Right lobe of liver (tissue), 4 donors: ENCODE measurements at regions not wholly inside any gene's neighbourhood (a gene's known extent, or its start where the extent isn't known, plus 50 kb on each side); places are given as distances from the start of the nearest gene placed in this dataset.

Experiments used
- POLR2A ChIP-seq: fragments of 450-650 bp; IDR thresholded peaks from one replicate; pipeline ENCODE4 v1.6.1; 2017; ENCODE audit warnings: antibody characterized with exemption, mild to moderate bottlenecking
- TF ChIP-seq, protein P1 (sequence below), 4 donors: fragments of 200-600 bp in 3 of 4; fragments of 450-650 bp in 1 of 4; IDR thresholded peaks; one replicate each; pipeline versions ENCODE4 v1.5.1 to v1.8.0; 2016 to 2022; ENCODE audit warnings: antibody characterized with exemption in 4 of 4, mild to moderate bottlenecking in 2 of 4
- donor health status: DM: no; HTN: no; CAD: no.
- donor health status: DM: no; HTN: no; CAD: no.
- donor health status: DM: no; HTN: yes; CAD: no.

DNA sequence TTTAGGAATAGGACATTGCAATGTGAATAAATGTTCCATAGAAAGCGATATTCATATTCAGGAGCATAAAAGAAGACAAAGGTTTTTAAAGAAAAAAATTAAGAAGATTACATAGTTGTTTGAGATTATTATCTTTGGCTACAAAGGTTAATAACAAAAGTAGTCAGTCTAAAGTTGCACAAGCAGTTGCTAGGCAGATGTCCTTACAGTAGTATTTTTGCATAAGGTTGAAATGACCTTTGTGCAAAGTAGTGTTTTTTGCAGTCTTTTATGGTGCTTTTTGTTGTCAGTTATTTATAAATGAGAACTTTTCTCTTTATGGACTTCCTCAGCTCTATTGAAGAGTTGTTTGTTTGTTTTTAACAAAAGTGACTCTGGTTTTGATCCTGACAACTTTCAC lies 447.8 kb downstream of the AMY1C start:
- TF ChIP-seq POLR2A = no peak
- TF ChIP-seq, protein P1, sequence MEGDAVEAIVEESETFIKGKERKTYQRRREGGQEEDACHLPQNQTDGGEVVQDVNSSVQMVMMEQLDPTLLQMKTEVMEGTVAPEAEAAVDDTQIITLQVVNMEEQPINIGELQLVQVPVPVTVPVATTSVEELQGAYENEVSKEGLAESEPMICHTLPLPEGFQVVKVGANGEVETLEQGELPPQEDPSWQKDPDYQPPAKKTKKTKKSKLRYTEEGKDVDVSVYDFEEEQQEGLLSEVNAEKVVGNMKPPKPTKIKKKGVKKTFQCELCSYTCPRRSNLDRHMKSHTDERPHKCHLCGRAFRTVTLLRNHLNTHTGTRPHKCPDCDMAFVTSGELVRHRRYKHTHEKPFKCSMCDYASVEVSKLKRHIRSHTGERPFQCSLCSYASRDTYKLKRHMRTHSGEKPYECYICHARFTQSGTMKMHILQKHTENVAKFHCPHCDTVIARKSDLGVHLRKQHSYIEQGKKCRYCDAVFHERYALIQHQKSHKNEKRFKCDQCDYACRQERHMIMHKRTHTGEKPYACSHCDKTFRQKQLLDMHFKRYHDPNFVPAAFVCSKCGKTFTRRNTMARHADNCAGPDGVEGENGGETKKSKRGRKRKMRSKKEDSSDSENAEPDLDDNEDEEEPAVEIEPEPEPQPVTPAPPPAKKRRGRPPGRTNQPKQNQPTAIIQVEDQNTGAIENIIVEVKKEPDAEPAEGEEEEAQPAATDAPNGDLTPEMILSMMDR (IDR thresholded peaks at IDR 0.05) = no peak
